ENCODE measurements at regions not wholly inside any gene's neighbourhood (a gene's known extent, or its start where the extent isn't known, plus 50 kb on each side); places are given as distances from the start of the nearest gene placed in this dataset.

DNA sequence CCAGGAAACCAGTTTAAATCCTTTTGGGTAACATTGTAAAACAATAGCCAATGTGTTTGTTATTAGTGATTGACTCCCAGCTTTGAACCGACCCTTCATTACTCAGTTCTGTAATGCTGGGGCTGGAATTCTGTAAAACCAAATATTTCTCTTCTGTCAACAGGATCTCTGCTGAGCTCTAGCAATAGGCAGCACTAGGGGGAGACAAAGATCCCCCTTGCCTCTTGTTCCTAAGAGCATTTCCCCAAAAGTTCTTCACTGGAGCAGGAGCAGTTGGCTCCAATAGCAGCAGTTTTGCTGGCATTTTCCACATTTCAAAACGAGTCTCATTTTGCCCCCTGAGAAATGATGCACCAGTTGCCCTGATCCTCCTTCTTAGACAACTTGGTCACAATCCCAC is 1671.1 kb downstream of the MRPL39 start:
- TF ChIP-seq, protein P1, sequence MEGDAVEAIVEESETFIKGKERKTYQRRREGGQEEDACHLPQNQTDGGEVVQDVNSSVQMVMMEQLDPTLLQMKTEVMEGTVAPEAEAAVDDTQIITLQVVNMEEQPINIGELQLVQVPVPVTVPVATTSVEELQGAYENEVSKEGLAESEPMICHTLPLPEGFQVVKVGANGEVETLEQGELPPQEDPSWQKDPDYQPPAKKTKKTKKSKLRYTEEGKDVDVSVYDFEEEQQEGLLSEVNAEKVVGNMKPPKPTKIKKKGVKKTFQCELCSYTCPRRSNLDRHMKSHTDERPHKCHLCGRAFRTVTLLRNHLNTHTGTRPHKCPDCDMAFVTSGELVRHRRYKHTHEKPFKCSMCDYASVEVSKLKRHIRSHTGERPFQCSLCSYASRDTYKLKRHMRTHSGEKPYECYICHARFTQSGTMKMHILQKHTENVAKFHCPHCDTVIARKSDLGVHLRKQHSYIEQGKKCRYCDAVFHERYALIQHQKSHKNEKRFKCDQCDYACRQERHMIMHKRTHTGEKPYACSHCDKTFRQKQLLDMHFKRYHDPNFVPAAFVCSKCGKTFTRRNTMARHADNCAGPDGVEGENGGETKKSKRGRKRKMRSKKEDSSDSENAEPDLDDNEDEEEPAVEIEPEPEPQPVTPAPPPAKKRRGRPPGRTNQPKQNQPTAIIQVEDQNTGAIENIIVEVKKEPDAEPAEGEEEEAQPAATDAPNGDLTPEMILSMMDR (IDR thresholded peaks at IDR 0.05; ENCODE audit: insufficient read depth, low read depth, low read length): peak; percentile 42
- TF ChIP-seq EZH2 (IDR thresholded peaks at IDR 0.05; ENCODE audit: insufficient read depth, low read length): no peak

Measured in astrocyte (in vitro differentiated cells and primary cell).